ENCODE measurements at regions not wholly inside any gene's neighbourhood (a gene's known extent, or its start where the extent isn't known, plus 50 kb on each side); places are given as distances from the start of the nearest gene placed in this dataset.

GRCh38 chr11:19375440-19375839, 134.7 kb upstream of the E2F8 start:
- H3K4me3 ChIP-seq (ENCODE audit: low read depth, low read length): no peak overlapping the region
- H3K9me3 ChIP-seq (ENCODE audit: control insufficient read depth, insufficient read depth, low read length): no peaks in the 10 kb centered on the region
- no peak for TF ChIP-seq CTCF (IDR thresholded peaks at IDR 0.05; ENCODE audit: low read depth, low read length)
- CTCF ChIA-PET: no interaction called here
- H3K27me3 ChIP-seq (ENCODE audit: control insufficient read depth, insufficient read depth, low read length): no peaks in the 10 kb centered on the region
- H3K27ac ChIP-seq (ENCODE audit: low read depth, low read length): no peak overlapping the region
- DNase-seq (ENCODE audit: low read depth, low spot score): no peak
- POLR2A ChIA-PET: no interaction called here

- TF ChIP-seq CTCF (IDR thresholded peaks at IDR 0.05; ENCODE audit: low read depth, low read length): no peak
- no peaks in the 10 kb centered on the region for H3K27me3 ChIP-seq (ENCODE audit: control insufficient read depth, insufficient read depth, low read length)
- no peaks in the 10 kb centered on the region for H3K9me3 ChIP-seq (ENCODE audit: control insufficient read depth, insufficient read depth, low read length)
- DNase-seq (ENCODE audit: low read depth, low spot score): no peak
- CTCF ChIA-PET: interaction anchor here (0.6 kb wide), 3 partner anchors 114 to 759 kb away, joined by 3 to 4 read pairs (median 3); no protein-coding TSS in a partner anchor
- no peak overlapping the region for H3K27ac ChIP-seq (ENCODE audit: low read depth, low read length)
- POLR2A ChIA-PET: interaction anchor here (0.7 to 1.7 kb wide), 2 partner anchors 9 to 45 kb away, joined by 3 read pairs; no protein-coding TSS in a partner anchor
- H3K4me3 ChIP-seq (ENCODE audit: low read depth, low read length): no peak overlapping the region
These were observed 133.4 kb upstream of the E2F8 start for GRCh38 chr11:19374151-19374569.

DNA sequence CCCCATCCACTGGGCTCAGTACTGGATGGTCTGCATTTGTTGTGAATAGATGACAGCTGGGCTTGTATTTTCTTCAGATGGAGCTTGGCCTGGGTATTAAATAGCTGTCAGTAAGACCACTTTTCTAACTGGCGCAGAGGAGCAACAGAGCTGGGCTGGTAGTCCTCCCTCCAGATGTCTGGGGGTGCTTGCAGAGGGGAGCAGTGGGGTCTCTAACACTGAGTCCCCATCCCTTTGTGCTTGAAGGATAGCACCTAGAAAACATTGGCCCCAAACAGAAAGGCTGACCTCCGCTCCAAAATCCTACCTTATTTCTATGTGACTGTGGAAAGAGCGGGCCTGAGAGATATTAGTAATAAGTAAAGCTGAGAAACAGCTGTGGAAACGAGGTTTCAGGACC, 131.6 kb upstream of the E2F8 start:
- no peak for TF ChIP-seq CTCF (IDR thresholded peaks at IDR 0.05; ENCODE audit: low read depth, low read length)
- H3K4me3 ChIP-seq (ENCODE audit: low read depth, low read length): no peak overlapping the region
- H3K27ac ChIP-seq (ENCODE audit: low read depth, low read length): no peak overlapping the region
- DNase-seq (ENCODE audit: low read depth, low spot score): no peak
- CTCF ChIA-PET: no interaction called here
- H3K27me3 ChIP-seq (ENCODE audit: control insufficient read depth, insufficient read depth, low read length): no peaks in the 10 kb centered on the region
- H3K9me3 ChIP-seq (ENCODE audit: control insufficient read depth, insufficient read depth, low read length): no peaks in the 10 kb centered on the region
- POLR2A ChIA-PET: no interaction called here

DNA sequence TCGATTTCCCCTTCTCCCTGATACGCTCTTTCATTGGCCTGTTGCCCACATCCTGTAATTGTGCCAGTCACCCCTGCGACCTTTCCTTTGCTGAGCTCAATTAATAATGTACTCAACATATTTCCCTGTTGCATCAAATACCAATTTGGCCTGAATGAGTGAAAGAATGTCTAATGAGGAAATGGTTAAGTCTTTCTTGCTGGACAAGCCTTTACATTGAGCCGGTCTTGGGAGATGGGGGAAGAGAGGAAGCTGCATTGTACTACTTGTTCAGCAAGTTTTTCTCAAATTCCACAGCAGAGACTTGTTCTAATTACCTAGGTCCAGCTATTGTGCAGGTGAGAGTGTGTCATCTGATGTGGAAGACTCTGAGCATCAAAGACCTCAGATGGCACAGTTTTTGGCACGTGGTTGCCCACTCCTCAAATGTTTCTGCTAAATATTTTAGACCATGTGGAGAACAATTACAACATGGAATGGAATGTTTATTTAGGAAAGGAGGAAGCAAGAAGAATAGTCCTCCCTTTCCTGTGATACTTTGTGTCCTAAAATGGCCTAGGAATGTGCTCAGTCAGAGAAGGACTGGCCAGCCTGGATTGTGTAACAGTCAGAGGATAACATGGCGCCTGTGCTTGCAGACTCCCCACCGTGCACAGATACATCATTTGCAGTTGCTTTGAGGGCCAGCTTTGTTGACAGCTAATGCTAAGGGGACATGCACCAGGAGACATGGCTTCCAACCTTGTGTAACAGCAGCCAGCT, 129.5 kb upstream of the E2F8 start:
- Histone ChIP-seq H3K27ac (ENCODE audit: low read depth, low read length) (no peak overlapping the region), H3K27me3 (ENCODE audit: control insufficient read depth, insufficient read depth, low read length) (no peaks in the 10 kb centered on the region), H3K9me3 (ENCODE audit: control insufficient read depth, insufficient read depth, low read length) (no peaks in the 10 kb centered on the region), H3K4me3 (ENCODE audit: low read depth, low read length) (no peak overlapping the region)
- ChIA-PET POLR2A (no interaction called here), CTCF (interaction anchor here (0.7 kb wide), 1 partner anchor 533 kb away, joined by 3 read pairs; no protein-coding TSS in a partner anchor)
- TF ChIP-seq CTCF (IDR thresholded peaks at IDR 0.05; ENCODE audit: low read depth, low read length): no peak
- DNase-seq (ENCODE audit: low read depth, low spot score): no peak

DNA sequence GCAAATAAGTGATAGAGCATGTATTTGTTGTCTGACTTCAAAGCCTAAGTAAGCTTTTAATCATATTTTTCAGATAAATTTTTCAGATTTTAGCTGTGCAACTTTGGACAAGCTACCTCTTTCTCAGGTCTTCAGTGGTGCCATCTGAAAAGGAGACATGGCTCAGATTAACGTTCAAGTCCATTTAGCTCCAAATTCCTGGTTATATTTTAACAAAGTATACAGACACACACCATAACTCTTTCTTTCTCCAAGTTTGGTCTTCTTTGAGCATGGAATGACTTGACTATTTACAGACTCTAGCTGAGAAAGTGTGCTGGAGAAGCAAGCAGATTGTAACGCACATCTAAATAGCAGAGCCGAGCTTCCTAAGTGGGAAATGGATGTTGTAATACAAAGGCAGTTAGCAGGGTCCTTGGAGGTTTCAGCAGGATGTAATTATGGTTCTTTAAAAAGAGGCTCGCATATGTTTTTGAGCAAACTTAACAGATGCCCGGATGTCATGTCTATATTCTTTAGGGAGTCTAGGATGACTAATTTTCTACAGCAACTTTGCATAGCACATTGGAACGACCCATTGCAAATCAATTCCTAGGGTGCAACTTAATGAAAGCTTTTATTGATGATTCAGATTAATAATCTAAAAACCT, 128.1 kb upstream of the E2F8 start:
- DNase-seq (ENCODE audit: low read depth, low spot score): no peak

More for the DNA sequence above, 128.1 kb upstream of the E2F8 start:
- CTCF ChIA-PET: interaction anchor here (1.0 kb wide), 1 partner anchor 10 kb away, joined by 3 read pairs; no protein-coding TSS in a partner anchor
- POLR2A ChIA-PET: no interaction called here
- Histone ChIP-seq H3K9me3 (ENCODE audit: control insufficient read depth, insufficient read depth, low read length) (no peaks in the 10 kb centered on the region), H3K4me3 (ENCODE audit: low read depth, low read length) (no peak overlapping the region), H3K27ac (ENCODE audit: low read depth, low read length) (no peak overlapping the region), H3K27me3 (ENCODE audit: control insufficient read depth, insufficient read depth, low read length) (no peaks in the 10 kb centered on the region)
- TF ChIP-seq CTCF (IDR thresholded peaks at IDR 0.05; ENCODE audit: low read depth, low read length): no peak
